PC-3 (cell line): ENCODE measurements at regions not wholly inside any gene's neighbourhood (a gene's known extent, or its start where the extent isn't known, plus 50 kb on each side); places are given as distances from the start of the nearest gene placed in this dataset.
A peak's percentile ranks its signal among the peaks of the same experiment; 100 is the strongest.

Source experiments
- ATAC-seq: fragments of 200-7000 bp; cut with Tn5 transposase; 2 replicates; pipeline ENCODE4 v1.9.1; 2020; ENCODE audit warnings: mild to moderate bottlenecking, moderate library complexity
- BruUV-seq: library from RNA; stranded (reverse); fragments of 400-500 nt; replicated peaks from 2 replicates; lab custom pipeline; 2021; lab: Mats Ljungman, UMichigan
- CTCF ChIA-PET: fragments of 300-600 bp; sonication (Branson Sonifier 250); formaldehyde crosslinking; loops from one replicate; lab custom pipeline; 2022; ENCODE audit warnings: antibody characterized with exemption; lab: Charles Lee
- POLR2A ChIA-PET: fragments of 300-600 bp; sonication (Branson Sonifier 250); formaldehyde crosslinking; loops from one replicate; lab custom pipeline; 2022; ENCODE audit warnings: antibody characterized with exemption; ENCODE audit not compliant: unreplicated experiment; lab: Charles Lee
- DNase-seq: peaks from one replicate; pipeline ENCODE4 v3.0.0-alpha.2; 2015
- H2AFZ ChIP-seq: fragments of 300-600 bp; sonication (generic); 2 replicates; pipeline ENCODE4 v1.6.0; 2016; ENCODE audit warnings: antibody characterized with exemption, low read length
- H3F3A ChIP-seq: fragments of 300-600 bp; sonication (generic); one replicate; pipeline ENCODE4 v1.6.0; 2017; ENCODE audit warnings: antibody characterized with exemption, low read length, control low read depth, mild to moderate bottlenecking; ENCODE audit not compliant: unreplicated experiment
- H3K27ac ChIP-seq: fragments of 300-600 bp; sonication (generic); 2 replicates; pipeline ENCODE4 v1.5.1; 2016; ENCODE audit warnings: mild to moderate bottlenecking, low read length
- H3K27me3 ChIP-seq: fragments of 300-600 bp; sonication (generic); 2 replicates; pipeline ENCODE4 v1.6.1; 2016; ENCODE audit warnings: low read length, mixed read lengths
- H3K36me3 ChIP-seq: fragments of 300-600 bp; sonication (generic); 2 replicates; pipeline ENCODE4 v1.6.1; 2016; ENCODE audit warnings: low read depth, mixed run types, low read length, mixed read lengths
- H3K4me1 ChIP-seq: fragments of 300-600 bp; sonication (generic); 2 replicates; pipeline ENCODE4 v1.5.1; 2016; ENCODE audit warnings: low read length; ENCODE audit not compliant: insufficient read depth
- H3K4me2 ChIP-seq: fragments of 300-600 bp; sonication (generic); 2 replicates; pipeline ENCODE4 v1.6.0; 2016; ENCODE audit warnings: low read length
- H3K4me3 ChIP-seq: fragments of 300-600 bp; sonication (generic); 2 replicates; pipeline ENCODE4 v1.5.1; 2016; ENCODE audit warnings: mild to moderate bottlenecking, low read length, mixed read lengths
- H3K79me2 ChIP-seq: fragments of 300-600 bp; sonication (generic); 2 replicates; pipeline ENCODE4 v1.6.1; 2017; ENCODE audit warnings: low read length, mixed read lengths
- H3K9ac ChIP-seq: fragments of 300-600 bp; sonication (generic); 2 replicates; pipeline ENCODE4 v1.6.0; 2016; ENCODE audit warnings: mild to moderate bottlenecking, low read length
- H3K9me2 ChIP-seq: fragments of 300-600 bp; sonication (generic); replicated peaks from 2 replicates; pipeline ENCODE4 v1.6.1; 2016; ENCODE audit warnings: mixed run types, low read length, mixed read lengths
- H3K9me3 ChIP-seq: fragments of 300-600 bp; sonication (generic); 2 replicates; pipeline ENCODE4 v1.6.1; 2016; ENCODE audit warnings: low read length, mixed read lengths
- H4K20me1 ChIP-seq: fragments of 300-600 bp; sonication (generic); 2 replicates; pipeline ENCODE4 v1.6.1; 2016; ENCODE audit warnings: low read length, mixed read lengths
- EZH2 ChIP-seq: fragments of 300-600 bp; sonication (generic); IDR thresholded peaks from one replicate; pipeline ENCODE4 v1.6.1; 2017; ENCODE audit warnings: antibody characterized with exemption, mild to moderate bottlenecking, low read length; ENCODE audit not compliant: unreplicated experiment
- EZH2phosphoT487 ChIP-seq: fragments of 300-600 bp; sonication (generic); IDR thresholded peaks from 2 replicates; pipeline ENCODE4 v1.6.1; 2018; ENCODE audit warnings: mild to moderate bottlenecking, antibody characterized with exemption, low read length, borderline replicate concordance
- intact Hi-C: fragments of 100-400 bp; cut with micrococcal nuclease; formaldehyde crosslinking; loops from 2 replicates; pipeline ENCODE4 v1.9.0; 2023
- TF ChIP-seq, protein P1 (sequence below): fragments of 300-600 bp; sonication (generic); conservative IDR thresholded peaks from 2 replicates; pipeline ENCODE4 v1.5.1; 2017; ENCODE audit warnings: antibody characterized with exemption, low read depth, mild to moderate bottlenecking, low read length

DNA sequence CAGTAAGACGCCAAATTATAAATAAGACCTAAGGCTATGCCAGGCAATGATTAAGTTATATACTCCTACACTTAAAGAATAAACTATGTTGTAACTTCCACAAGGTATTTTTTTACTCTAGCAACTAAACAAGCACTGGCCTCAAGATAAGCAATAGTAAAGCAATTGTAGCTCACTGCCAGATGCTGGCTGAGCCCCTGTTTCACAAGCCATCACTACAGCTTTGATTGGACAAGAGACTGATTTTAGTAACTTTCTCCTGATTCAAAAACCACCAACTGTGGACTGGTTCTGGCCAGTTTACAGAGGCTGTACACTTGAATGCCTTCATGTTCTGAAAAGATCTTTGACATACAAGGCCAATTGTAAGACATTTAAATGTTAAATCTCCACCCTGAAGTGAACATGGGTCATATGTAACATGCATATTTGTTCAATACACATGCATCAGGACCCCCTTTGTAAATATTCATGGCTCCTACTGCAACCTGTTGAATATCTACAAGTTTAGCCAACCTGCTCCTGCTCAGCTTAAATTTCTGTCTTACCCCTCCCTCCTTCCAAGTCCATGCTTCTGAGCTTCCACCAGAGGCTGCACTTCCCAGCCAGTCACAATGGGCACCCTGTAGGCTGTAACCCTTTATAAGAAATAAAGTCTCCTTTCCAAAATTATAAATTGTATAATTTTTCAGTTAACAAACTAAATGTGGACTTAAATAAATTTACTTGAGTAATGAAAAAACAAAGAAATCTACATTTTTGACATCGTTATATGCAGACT, 423.6 kb downstream of the ANKRD50 start:
- Histone ChIP-seq H3F3A (no peaks in the 10 kb centered on the region), H3K36me3 (no peaks in the 10 kb centered on the region), H3K4me2 (no peak overlapping the region), H3K4me3 (no peak overlapping the region), H3K27ac (no peak overlapping the region), H3K9ac (no peak overlapping the region), H3K9me2 (no peaks in the 10 kb centered on the region), H2AFZ (no peak overlapping the region), H3K9me3 (no peaks in the 10 kb centered on the region), H3K27me3 (no peaks in the 10 kb centered on the region), H3K79me2 (no peaks in the 10 kb centered on the region), H4K20me1 (no peaks in the 10 kb centered on the region), H3K4me1 (peaks cover 10% of the 10 kb centered on the region; the same call in 1 of the 2 replicates)
- intact Hi-C loops = no loop called here
- ATAC-seq (no peak), DNase-seq (no peak)
- POLR2A ChIA-PET = no interaction called here
- TF ChIP-seq, protein P1, sequence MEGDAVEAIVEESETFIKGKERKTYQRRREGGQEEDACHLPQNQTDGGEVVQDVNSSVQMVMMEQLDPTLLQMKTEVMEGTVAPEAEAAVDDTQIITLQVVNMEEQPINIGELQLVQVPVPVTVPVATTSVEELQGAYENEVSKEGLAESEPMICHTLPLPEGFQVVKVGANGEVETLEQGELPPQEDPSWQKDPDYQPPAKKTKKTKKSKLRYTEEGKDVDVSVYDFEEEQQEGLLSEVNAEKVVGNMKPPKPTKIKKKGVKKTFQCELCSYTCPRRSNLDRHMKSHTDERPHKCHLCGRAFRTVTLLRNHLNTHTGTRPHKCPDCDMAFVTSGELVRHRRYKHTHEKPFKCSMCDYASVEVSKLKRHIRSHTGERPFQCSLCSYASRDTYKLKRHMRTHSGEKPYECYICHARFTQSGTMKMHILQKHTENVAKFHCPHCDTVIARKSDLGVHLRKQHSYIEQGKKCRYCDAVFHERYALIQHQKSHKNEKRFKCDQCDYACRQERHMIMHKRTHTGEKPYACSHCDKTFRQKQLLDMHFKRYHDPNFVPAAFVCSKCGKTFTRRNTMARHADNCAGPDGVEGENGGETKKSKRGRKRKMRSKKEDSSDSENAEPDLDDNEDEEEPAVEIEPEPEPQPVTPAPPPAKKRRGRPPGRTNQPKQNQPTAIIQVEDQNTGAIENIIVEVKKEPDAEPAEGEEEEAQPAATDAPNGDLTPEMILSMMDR = no peak
- no peak for TF ChIP-seq EZH2
- TF ChIP-seq EZH2phosphoT487 = no peak
- CTCF ChIA-PET = no interaction called here
- BruUV-seq = no TSS peak

DNA sequence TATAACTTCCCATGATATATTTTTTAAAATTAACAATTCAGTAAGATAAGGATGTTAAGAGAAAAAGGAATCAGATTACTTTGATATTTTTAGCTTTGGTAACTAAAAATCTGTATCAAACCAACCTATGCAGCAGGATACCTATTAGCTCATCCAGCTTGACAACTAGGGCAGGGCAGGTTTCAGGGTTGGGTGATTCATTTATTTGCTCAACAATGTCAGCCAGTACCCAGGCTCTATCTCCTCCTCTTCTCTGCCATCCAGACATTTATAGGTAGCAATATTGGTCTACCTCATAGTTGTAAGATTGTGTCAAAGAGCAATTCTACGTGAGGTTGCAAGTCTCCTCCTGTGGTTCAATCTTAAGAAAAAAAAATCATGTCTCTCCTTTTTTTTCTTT, 421.9 kb downstream of the ANKRD50 start:
- DNase-seq = peak; percentile 68
- Histone ChIP-seq H3K9ac (no peak overlapping the region), H3K9me2 (no peaks in the 10 kb centered on the region), H2AFZ (no peak overlapping the region), H3K4me2 (no peak overlapping the region; the same call in 1 of the 2 replicates), H3K27me3 (no peaks in the 10 kb centered on the region), H3K9me3 (no peaks in the 10 kb centered on the region), H3K4me1 (peaks cover 10% of the 10 kb centered on the region; the same call in 1 of the 2 replicates), H3K36me3 (no peaks in the 10 kb centered on the region), H3F3A (no peaks in the 10 kb centered on the region), H3K79me2 (no peaks in the 10 kb centered on the region), H4K20me1 (no peaks in the 10 kb centered on the region), H3K27ac (peak overlapping the region; percentile 24), H3K4me3 (no peak overlapping the region)
- POLR2A ChIA-PET = no interaction called here
- ATAC-seq = peak; percentile 91
- TF ChIP-seq, protein P1 = no peak
- no peak for TF ChIP-seq EZH2
- no TSS peak for BruUV-seq
- intact Hi-C loops = no loop called here
- CTCF ChIA-PET = no interaction called here

DNA sequence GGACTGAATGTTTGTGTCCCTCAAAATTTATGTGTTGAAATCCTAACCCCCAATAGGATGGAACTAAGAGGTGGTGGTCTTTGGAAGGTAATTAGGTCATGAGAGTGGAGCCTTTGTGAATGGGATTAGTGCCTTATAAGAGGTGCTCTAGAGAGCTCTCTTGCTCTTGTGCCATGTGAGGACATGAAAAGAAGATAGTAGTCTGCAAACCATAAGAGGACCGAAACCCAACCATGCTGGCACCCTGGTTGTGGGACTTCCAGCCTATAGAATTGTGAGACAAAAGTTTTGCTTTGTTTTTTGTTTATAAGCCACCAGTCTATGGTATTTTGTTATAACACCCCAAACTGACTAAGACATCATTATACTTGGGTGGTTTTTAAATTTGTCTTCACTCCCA, 417.1 kb downstream of the ANKRD50 start:
- H2AFZ ChIP-seq = no peak overlapping the region
- H3K4me1 ChIP-seq = peaks cover 5% of the 10 kb centered on the region; the same call in 1 of the 2 replicates
- no peak overlapping the region for H3K4me2 ChIP-seq
- TF ChIP-seq EZH2phosphoT487 (no peak), EZH2 (no peak)
- TF ChIP-seq, protein P1 = no peak
- no TSS peak for BruUV-seq
- ATAC-seq (no peak), DNase-seq (no peak)
- no peak overlapping the region for H3K9ac ChIP-seq
- H4K20me1 ChIP-seq = no peaks in the 10 kb centered on the region
- no peaks in the 10 kb centered on the region for H3F3A ChIP-seq
- intact Hi-C loops = no loop called here
- H3K27me3 ChIP-seq = no peaks in the 10 kb centered on the region
- no peak overlapping the region for H3K4me3 ChIP-seq
- ChIA-PET POLR2A (no interaction called here), CTCF (no interaction called here)
- no peaks in the 10 kb centered on the region for H3K36me3 ChIP-seq
- no peaks in the 10 kb centered on the region for H3K9me2 ChIP-seq
- H3K27ac ChIP-seq = no peak overlapping the region
- H3K79me2 ChIP-seq = no peaks in the 10 kb centered on the region
- no peaks in the 10 kb centered on the region for H3K9me3 ChIP-seq
